Fibroblast of pulmonary artery (primary cell): ENCODE measurements at regions not wholly inside any gene's neighbourhood (a gene's known extent, or its start where the extent isn't known, plus 50 kb on each side); places are given as distances from the start of the nearest gene placed in this dataset.

Experiments
- DNase-seq: peaks from one replicate; pipeline ENCODE4 v3.0.0-alpha.2; 2010; ENCODE audit warnings: low read depth
- H3K4me3 ChIP-seq: replicated peaks from 2 replicates; pipeline ENCODE4 v1.5.1; 2011; ENCODE audit warnings: low read depth, mild to moderate bottlenecking, control low read depth, low read length, moderate library complexity
- CTCF ChIP-seq: IDR thresholded peaks from 2 replicates; pipeline ENCODE4 v1.5.1; 2011; ENCODE audit warnings: mild to moderate bottlenecking, control low read depth, low read length, inconsistent platforms; ENCODE audit errors: missing control alignments

- peak; percentile 5 for DNase-seq
- H3K4me3 ChIP-seq, result no peak overlapping the region
- TF ChIP-seq CTCF, result no peak
These were observed 123.2 kb downstream of the ELOVL4 start for GRCh38 chr6:79824202-79824601.

GRCh38 chr6:79821859-79822258 lies 125.5 kb downstream of the ELOVL4 start:
- DNase-seq, result peak; percentile 8
- H3K4me3 ChIP-seq, result no peak overlapping the region
- TF ChIP-seq CTCF, result no peak

DNA sequence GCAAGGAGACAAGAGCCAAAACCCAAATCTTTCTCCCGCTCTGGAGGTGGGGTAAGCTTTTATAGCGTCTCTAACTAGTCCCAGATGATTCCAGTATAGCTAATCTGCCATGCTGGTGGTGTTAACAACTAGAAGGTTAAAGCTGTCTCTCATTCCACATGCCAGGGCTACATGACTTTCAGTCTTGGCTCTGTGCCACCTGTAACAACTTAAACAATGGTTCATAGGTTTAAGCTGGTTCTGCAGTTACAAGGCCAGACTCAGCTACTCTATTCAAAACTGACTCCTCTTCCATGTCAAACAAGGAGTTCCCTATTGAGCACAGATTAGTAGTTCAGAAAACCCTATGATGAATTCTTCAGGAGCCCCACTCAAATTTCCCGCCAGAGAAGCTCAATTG lies 128.9 kb downstream of the ELOVL4 start:
- peak; percentile 22 for DNase-seq
- TF ChIP-seq CTCF, result no peak

DNA sequence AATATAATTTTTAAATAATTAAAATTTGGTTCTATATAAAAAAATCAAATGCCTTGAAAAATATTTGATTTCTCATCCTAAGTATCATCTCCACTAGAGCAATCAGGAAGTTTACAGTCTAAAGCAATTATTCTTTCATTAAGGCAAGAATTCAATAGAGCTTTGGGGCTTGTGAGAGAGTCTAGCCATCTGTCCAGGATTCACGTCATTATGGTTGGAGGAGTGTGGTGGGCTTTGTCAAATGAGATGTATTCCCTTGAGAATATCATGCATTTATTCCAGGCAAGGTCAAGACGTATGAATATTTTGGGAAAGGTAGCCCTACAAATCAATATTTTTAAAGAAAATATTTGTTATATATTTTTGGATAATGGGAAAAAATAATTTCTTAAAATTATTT lies 132.4 kb downstream of the ELOVL4 start:
- DNase-seq, result no peak
- TF ChIP-seq CTCF, result no peak
- no peak overlapping the region for H3K4me3 ChIP-seq

More for the DNA sequence above, 128.9 kb downstream of the ELOVL4 start:
- H3K4me3 ChIP-seq, result no peak overlapping the region

DNA sequence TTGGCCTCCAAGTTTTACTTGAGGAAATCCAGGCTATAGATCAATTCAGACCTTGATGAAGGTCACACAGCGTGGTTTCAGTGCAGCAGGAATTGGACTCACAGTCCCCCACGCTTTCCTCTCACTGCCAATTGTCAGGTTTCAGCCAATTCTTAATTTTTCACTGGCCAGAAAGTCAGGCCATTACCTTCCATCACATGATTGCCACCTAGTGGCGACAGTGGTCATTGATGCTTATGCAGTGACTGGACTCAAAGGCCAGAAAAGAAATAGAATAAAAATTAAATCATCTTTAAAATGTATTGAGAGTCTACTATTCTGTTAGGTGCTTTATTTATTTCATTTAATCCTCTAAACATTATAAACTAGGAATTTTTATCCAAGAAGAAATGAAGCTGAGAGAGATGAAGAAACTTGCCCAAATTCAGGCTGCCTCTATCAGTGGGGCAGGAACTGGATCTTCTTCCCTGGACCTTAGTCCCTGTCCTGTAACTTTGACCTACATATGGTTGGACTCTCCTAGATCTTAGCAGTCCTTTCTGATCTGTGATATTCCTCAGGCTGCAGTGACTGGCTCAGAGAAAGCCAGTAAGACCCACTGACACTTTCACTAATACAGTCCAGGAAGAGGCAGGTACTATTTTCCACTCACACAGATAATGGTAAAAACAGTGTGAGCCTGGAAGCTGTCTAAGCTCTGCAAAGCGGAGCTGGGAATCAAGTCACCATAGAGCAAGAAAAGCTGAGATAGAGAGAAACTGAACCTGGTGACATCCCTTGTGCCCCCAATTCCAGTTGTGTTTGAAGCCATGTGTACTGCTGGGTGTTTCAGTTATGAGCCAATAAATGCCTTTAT lies 133.3 kb downstream of the ELOVL4 start:
- peak; percentile 91 for TF ChIP-seq CTCF
- H3K4me3 ChIP-seq, result no peak overlapping the region
- DNase-seq, result peak; percentile 78

DNA sequence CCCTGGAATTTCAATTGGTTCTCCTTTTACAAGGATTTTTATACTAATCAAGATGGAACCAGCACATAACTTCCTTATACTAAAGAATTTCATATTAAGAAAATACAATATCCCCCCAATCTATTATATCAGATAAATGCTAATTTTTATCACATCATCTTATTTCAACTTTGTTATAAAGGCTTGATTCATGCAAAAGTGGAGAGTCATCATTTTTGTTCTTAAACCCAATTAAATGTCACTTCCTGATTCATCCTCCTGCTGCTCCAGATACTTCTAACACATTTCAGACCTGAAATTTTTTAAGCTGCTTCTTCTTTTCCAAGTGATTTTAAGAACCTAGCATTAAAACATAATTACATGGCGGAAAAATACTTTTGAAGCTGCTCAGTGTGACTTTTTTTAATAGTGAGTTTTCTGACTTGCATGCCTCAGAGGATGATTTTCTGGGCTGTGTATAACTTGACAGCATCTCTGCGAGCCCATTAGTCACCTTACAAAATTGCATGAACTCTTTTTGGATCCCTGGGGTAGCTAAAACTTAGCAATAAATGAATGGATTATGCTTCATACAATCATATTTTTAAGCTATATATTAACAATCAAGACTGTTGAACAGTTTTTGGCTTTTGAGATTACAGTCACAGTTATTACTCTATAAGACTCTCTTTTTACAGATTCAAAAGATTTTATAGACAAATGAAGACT lies 134.1 kb downstream of the ELOVL4 start:
- no peak for DNase-seq
- no peak for TF ChIP-seq CTCF
- no peak overlapping the region for H3K4me3 ChIP-seq

DNA sequence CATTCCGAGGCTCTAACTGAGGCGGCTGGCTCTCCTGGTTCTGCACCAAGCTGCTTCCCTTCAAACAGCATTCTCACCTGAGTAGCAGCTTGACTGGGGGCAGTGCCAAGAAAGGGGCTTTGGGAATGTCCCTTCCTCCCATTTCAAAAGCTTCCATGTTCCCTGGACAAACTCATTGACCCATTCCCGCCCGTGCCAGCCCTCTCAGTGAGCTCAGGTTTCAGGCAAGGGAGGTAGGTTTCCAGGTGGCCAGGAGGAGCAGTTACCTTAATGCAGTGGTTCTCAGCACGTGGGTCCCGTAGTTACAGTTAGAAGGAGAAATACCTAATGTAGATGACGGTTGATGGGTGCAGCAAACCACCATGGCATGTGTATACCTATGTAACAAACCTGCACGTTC lies 135.2 kb downstream of the ELOVL4 start:
- no peak for TF ChIP-seq CTCF
- no peak overlapping the region for H3K4me3 ChIP-seq
- no peak for DNase-seq
